ENCODE measurements at regions not wholly inside any gene's neighbourhood (a gene's known extent, or its start where the extent isn't known, plus 50 kb on each side); places are given as distances from the start of the nearest gene placed in this dataset.

DNA sequence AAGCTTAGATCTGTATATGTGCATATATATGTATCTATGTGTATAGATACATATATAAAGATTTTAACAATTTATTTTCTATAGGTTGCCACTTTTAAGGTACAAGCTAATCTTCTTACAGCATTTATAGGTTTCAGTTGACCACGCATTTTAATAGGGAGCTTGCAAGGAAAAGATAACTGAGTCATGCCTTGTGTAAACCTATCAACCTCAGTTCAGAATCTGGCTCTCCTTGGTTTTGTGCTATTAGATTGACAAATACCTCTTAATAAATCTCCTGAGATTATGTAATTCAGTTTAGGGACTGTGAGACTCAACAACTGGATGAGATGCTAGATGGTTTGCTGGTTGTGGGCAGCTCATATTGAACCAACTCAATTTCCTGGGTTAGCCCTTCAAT is 114.7 kb upstream of the SERBP1 start:
- DNase-seq (ENCODE audit: low read depth, low spot score) (no peak), ATAC-seq (no peak)
- H3K9ac ChIP-seq (ENCODE audit: low read length): no peak overlapping the region
- no peaks in the 10 kb centered on the region for H4K20me1 ChIP-seq (ENCODE audit: insufficient read depth)
- POLR2A ChIA-PET: interaction anchor here (1.3 kb wide), 1 partner anchor 140 kb away, joined by 3 read pairs; the partner anchor contains the start of gene GADD45A
- no TSS peak for BruUV-seq (replicated peaks)
- no peak overlapping the region for H3K27ac ChIP-seq (ENCODE audit: low read depth, low read length)
- intact Hi-C loops (cut with micrococcal nuclease): no loop called here
- H3K4me3 ChIP-seq (replicated peaks in 1 of 2; ENCODE audit: low read depth in 1 of 2, low read length in 2 of 2): no peak overlapping the region
- no peaks in the 10 kb centered on the region for H3K27me3 ChIP-seq (ENCODE audit: insufficient read depth, low read length)
- no peaks in the 10 kb centered on the region for H3K4me1 ChIP-seq (ENCODE audit: control insufficient read depth in 1 of 2, insufficient read depth in 2 of 2, low read length in 2 of 2)
- RAD21 ChIA-PET (ENCODE audit: low non-redundant PET in 1 of 2, low total read pairs in 2 of 2, uncharacterized antibody in 2 of 2, unreplicated experiment in 2 of 2): no interaction called here
- no peaks in the 10 kb centered on the region for H3K36me3 ChIP-seq (ENCODE audit: control insufficient read depth in 1 of 2, insufficient read depth in 2 of 2, low read length in 2 of 2)
- no peaks in the 10 kb centered on the region for H3K9me3 ChIP-seq (ENCODE audit: control insufficient read depth in 1 of 2, insufficient read depth in 1 of 2, low read depth in 1 of 2, low read length in 2 of 2)
- H2AFZ ChIP-seq (ENCODE audit: low read depth, low read length, poor library complexity, severe bottlenecking): no peak overlapping the region
- no peak overlapping the region for H3K4me2 ChIP-seq (ENCODE audit: low read length)
- CTCF ChIA-PET: interaction anchor here (1.1 to 2.1 kb wide), 2 partner anchors 10 to 11 kb away, joined by 4 to 12 read pairs; no protein-coding TSS in a partner anchor
- no peak for TF ChIP-seq EGR1 (IDR thresholded peaks at IDR 0.05; ENCODE audit: low read depth)
- no peak for TF ChIP-seq YY1 (IDR thresholded peaks at IDR 0.05; ENCODE audit: extremely low read depth, insufficient replicate concordance, low read depth, low read length)
- TF ChIP-seq CTCF (IDR thresholded peaks at IDR 0.05 in 2 of 3, conservative IDR thresholded peaks at IDR 0.05 in 1 of 3; ENCODE audit: borderline replicate concordance in 1 of 3, insufficient read depth in 1 of 3, low read depth in 2 of 3, low read length in 2 of 3): no peak
- no peak for TF ChIP-seq EZH2 (IDR thresholded peaks at IDR 0.05)
- no peak for TF ChIP-seq POLR2A (IDR thresholded peaks at IDR 0.05; ENCODE audit: borderline replicate concordance, extremely low read depth, insufficient read depth, insufficient read length)
- no peak for TF ChIP-seq TCF7L2 (IDR thresholded peaks at IDR 0.05; ENCODE audit: borderline replicate concordance, extremely low read depth, insufficient read depth, insufficient read length)
- no peaks in the 10 kb centered on the region for H3K79me2 ChIP-seq (ENCODE audit: insufficient read depth, low read length)
- no peaks in the 10 kb centered on the region for H3K9me2 ChIP-seq (ENCODE audit: insufficient read depth)

DNA sequence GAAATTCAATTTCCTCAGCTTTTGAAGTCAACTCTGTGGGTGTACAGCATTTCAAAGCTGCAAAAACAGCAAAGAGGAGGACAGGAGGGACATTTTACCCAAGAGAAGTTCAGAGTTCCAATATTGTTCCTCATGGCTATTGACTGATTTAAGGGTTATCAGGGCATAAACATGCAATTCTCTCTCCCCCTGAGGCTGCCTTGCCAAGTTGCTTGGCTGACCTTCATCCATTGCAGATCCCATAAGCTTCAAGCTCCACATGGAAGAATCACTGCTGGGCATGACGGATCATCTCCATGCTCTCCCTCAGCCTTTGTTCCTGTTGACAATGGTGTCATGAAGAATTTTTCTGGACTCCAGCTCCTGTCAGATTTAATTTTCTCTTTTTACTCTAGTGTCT is 115.2 kb upstream of the SERBP1 start:
- intact Hi-C loops (cut with micrococcal nuclease): no loop called here

More for the DNA sequence above, 115.2 kb upstream of the SERBP1 start:
- H3K4me1 ChIP-seq (ENCODE audit: control insufficient read depth in 1 of 2, insufficient read depth in 2 of 2, low read length in 2 of 2): no peaks in the 10 kb centered on the region
- POLR2A ChIA-PET: interaction anchor here (1.3 kb wide), 1 partner anchor 139 kb away, joined by 3 read pairs; the partner anchor contains the start of gene GADD45A
- no peak overlapping the region for H3K4me2 ChIP-seq (ENCODE audit: low read length)
- H3K9me2 ChIP-seq (ENCODE audit: insufficient read depth): no peaks in the 10 kb centered on the region
- H3K79me2 ChIP-seq (ENCODE audit: insufficient read depth, low read length): no peaks in the 10 kb centered on the region
- no peak overlapping the region for H3K4me3 ChIP-seq (replicated peaks in 1 of 2; ENCODE audit: low read depth in 1 of 2, low read length in 2 of 2)
- no TSS peak for BruUV-seq (replicated peaks)
- CTCF ChIA-PET: interaction anchor here (2.1 kb wide), 1 partner anchor 12 kb away, joined by 12 read pairs; no protein-coding TSS in a partner anchor
- H4K20me1 ChIP-seq (ENCODE audit: insufficient read depth): no peaks in the 10 kb centered on the region
- no peak overlapping the region for H2AFZ ChIP-seq (ENCODE audit: low read depth, low read length, poor library complexity, severe bottlenecking)
- RAD21 ChIA-PET (ENCODE audit: low non-redundant PET in 1 of 2, low total read pairs in 2 of 2, uncharacterized antibody in 2 of 2, unreplicated experiment in 2 of 2): no interaction called here
- H3K9me3 ChIP-seq (ENCODE audit: control insufficient read depth in 1 of 2, insufficient read depth in 1 of 2, low read depth in 1 of 2, low read length in 2 of 2): no peaks in the 10 kb centered on the region
- ATAC-seq (no peak), DNase-seq (ENCODE audit: low read depth, low spot score) (no peak)
- no peak for TF ChIP-seq EGR1 (IDR thresholded peaks at IDR 0.05; ENCODE audit: low read depth)
- TF ChIP-seq SRF (IDR thresholded peaks at IDR 0.05; ENCODE audit: low read depth): no peak
- no peak for TF ChIP-seq SIN3A (IDR thresholded peaks at IDR 0.05; ENCODE audit: low read depth)
- TF ChIP-seq YY1 (IDR thresholded peaks at IDR 0.05; ENCODE audit: extremely low read depth, insufficient replicate concordance, low read depth, low read length): no peak
- no peak for TF ChIP-seq REST (IDR thresholded peaks at IDR 0.05; ENCODE audit: low read depth)
- no peak for TF ChIP-seq POLR2A (IDR thresholded peaks at IDR 0.05; ENCODE audit: borderline replicate concordance, extremely low read depth, insufficient read depth, insufficient read length)
- TF ChIP-seq ZNF274 (IDR thresholded peaks at IDR 0.05; ENCODE audit: low read depth, low read length): no peak
- no peak for TF ChIP-seq JUND (IDR thresholded peaks at IDR 0.05)
- TF ChIP-seq ELF1 (IDR thresholded peaks at IDR 0.05; ENCODE audit: borderline replicate concordance, low read depth): no peak
- no peak for TF ChIP-seq EZH2phosphoT487 (IDR thresholded peaks at IDR 0.05; ENCODE audit: borderline replicate concordance)
- no peak for TF ChIP-seq CEBPB (IDR thresholded peaks at IDR 0.05; ENCODE audit: low read depth)
- H3K27ac ChIP-seq (ENCODE audit: low read depth, low read length): no peak overlapping the region
- no peaks in the 10 kb centered on the region for H3K27me3 ChIP-seq (ENCODE audit: insufficient read depth, low read length)
- no peaks in the 10 kb centered on the region for H3K36me3 ChIP-seq (ENCODE audit: control insufficient read depth in 1 of 2, insufficient read depth in 2 of 2, low read length in 2 of 2)
- no peak overlapping the region for H3K9ac ChIP-seq (ENCODE audit: low read length)
